Uterus (tissue), 2 donors: ENCODE measurements at regions not wholly inside any gene's neighbourhood (a gene's known extent, or its start where the extent isn't known, plus 50 kb on each side); places are given as distances from the start of the nearest gene placed in this dataset.

ENCODE experiments used
- POLR2A ChIP-seq, 2 donors: fragments of 450-650 bp; IDR thresholded peaks; one replicate each; pipeline ENCODE4 v1.6.1; 2016; ENCODE audit warnings: antibody characterized with exemption in 2 of 2, mild to moderate bottlenecking in 1 of 2, moderate library complexity in 1 of 2
- TF ChIP-seq, protein P1 (sequence below), 4 experiments: fragments of 200-600 bp in 2 of 4; fragments of 450-650 bp in 2 of 4; sonication (generic) in 2 of 4; IDR thresholded peaks; one replicate each; pipeline ENCODE4 v1.5.1; 2016 to 2019; ENCODE audit warnings: antibody characterized with exemption in 4 of 4, mild to moderate bottlenecking in 2 of 4, moderate library complexity in 1 of 4

DNA sequence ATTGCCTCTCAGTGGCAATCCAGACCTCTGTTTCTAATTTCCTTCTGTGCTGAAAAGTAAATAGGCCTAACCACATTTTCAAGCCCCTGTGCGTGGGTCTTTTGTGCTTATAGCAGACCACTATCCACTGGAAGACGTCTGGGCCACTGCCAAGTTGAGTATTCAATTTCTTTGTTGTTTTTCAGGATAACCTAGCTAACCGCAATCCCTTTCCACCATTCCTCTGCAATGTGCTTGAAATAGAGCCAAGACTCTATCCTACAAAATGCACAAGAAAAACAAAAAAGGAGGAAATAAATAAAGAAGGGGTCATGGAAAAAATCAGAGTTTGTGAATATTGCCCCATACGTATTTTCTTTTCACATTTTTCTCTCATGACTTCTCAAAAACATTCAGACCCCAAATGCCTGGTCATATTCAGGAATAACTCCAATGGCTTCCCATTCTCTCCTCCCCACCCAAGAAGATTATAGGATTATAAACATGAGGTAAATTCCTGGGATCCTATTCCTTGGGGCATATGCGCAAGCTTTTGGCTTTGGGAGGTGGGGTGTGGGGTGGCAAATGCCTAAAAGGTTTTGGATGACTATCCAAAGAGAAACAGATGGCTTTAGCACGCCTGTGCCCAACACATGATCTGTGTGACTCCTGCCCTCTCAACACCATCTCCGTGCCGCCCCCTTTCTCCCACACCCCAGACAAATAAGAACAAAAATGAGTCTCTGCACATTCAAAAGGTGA lies 217.9 kb upstream of the THBS1 start:
- TF ChIP-seq POLR2A (IDR thresholded peaks at IDR 0.05) = no peak
- TF ChIP-seq, protein P1, sequence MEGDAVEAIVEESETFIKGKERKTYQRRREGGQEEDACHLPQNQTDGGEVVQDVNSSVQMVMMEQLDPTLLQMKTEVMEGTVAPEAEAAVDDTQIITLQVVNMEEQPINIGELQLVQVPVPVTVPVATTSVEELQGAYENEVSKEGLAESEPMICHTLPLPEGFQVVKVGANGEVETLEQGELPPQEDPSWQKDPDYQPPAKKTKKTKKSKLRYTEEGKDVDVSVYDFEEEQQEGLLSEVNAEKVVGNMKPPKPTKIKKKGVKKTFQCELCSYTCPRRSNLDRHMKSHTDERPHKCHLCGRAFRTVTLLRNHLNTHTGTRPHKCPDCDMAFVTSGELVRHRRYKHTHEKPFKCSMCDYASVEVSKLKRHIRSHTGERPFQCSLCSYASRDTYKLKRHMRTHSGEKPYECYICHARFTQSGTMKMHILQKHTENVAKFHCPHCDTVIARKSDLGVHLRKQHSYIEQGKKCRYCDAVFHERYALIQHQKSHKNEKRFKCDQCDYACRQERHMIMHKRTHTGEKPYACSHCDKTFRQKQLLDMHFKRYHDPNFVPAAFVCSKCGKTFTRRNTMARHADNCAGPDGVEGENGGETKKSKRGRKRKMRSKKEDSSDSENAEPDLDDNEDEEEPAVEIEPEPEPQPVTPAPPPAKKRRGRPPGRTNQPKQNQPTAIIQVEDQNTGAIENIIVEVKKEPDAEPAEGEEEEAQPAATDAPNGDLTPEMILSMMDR (IDR thresholded peaks at IDR 0.05) = no peak
